NCI-H526 treated with DMSO at 0.1 percent for 48 hours (cell line): ENCODE measurements at regions not wholly inside any gene's neighbourhood (a gene's known extent, or its start where the extent isn't known, plus 50 kb on each side); places are given as distances from the start of the nearest gene placed in this dataset.
"Not testable (repeated sequence)": the region's sequence is repeated elsewhere in the genome, so short reads cannot be mapped to it uniquely, and the experiment has no call there.

Experiments
- DNase-seq: peaks from one replicate; lab custom pipeline; 2025; lab: John Stamatoyannopoulos, UW

DNA sequence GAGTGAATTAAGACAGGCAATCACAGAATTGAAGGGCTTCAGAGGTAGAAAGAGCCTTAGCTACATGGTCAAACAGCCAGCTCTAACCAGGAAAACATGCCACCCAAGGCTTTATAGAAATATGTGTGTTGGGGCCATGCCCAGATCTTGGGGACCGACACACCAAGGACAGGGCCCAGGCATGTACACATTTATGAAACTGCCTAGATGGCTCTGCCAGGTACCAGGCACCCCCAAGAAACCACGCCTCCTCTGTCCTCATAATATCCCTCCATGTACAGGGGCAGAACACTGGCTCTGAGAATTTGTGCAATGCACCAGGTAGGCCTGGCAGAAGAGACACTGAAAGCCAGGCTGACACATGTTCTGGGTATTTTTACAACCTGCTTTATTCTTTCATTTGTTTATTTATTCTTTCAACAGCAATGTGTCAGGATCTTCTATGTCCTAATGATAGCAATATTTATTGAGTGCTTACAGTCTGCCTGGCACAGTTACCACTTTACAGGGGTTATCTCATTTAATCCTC lies 137.9 kb upstream of the LSM14A start:
- no peak for DNase-seq

DNA sequence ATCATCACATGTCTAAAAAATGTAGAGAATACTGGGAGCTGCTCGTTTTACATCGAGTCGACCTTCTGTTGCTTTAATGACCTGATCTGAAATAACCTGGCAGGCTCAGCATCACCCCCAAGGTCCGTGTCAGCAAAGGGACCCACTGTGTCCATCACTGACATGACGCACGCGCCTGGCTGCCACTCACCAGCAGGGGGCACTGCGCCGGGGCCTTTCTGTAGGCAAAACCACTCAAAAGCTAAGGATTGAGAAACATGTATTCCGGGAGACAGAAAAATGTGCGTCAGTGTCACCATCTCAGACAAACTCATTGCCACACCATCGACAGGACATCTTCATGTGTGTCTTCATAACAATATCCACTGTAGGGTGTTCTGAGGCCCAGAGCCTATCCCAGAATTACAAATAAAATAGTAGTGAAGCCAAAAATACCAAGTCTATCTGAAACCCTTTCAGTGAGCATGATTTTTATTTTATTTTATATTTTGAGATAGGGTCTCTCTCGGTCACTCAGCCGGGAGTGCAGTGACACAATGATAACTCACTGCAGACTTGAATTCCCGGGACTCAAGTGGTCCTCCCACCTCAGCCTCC lies 130.3 kb upstream of the LSM14A start:
- no peak for DNase-seq

DNA sequence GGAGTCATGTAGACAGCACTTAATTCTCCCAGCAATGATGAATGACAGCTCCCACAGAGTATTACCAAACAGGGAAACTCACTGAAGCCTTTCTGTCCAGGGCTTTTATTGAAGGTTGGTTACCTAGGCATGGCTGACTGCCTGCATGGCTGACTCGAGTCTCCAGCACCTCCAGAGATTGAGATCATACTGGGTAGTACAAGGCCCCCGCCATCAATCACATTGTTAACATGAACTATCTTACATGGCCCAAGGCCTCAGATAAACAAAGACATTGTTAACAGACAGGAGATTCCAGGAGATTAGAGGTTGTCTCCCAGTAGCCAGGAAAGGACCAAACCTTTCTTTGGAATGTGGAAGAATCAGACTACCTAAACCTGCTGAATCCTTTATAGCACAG lies 128.3 kb upstream of the LSM14A start:
- DNase-seq: no peak

DNA sequence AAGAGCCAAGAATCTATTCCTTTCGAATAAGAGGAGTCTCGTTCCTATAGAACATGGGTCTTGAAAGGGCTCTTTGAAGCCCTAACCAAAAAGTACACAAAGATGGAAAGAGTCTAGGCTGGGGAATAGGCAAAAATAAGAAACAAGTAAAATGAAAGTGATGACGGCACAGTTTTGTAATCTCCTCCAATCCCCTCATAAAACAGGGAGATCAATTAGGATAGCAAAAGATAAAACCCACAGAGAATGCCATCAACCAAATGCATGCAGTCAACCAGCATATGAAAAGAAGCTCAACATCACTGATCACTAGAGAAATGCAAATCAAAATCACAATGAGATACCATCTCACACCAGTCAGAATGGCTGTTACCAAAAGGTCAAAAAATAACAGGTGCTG lies 122.4 kb upstream of the LSM14A start:
- DNase-seq: no peak

DNA sequence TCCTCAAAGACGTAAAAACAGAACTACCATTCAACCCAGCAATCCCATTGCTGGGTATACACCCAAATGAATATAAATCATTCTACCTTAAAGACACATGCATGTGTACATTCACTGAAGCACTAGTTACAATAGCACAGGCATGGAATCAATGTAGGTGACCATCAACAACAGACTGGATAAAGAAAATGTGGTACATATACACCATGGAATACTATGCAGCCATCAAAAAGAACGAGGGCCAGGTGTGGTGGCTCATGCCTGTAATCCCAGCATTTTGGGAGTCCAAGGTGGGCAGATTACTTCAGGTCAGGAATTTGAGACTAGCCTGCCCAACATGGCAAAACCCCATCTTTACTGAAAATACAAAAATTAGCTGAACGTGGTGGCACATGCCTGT lies 121.9 kb upstream of the LSM14A start:
- DNase-seq: not testable (repeated sequence)

DNA sequence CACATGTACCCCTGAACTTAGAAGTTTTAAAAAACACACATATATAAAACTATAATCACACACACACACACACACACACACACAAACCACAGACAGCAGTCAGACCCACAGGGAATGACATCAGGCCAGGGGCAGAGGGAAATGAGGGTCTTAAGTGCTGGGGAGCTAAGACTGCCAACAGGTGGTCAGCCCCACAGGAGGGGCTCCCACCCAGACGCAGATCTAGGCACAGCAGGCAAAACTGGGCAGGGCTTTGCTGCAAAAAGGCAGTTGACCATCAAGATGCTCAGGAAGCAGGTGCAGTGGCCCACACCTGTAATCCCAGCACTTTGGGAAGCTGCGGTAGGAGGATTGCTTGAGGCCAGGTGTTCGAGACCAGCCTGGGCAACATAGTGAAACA lies 121.0 kb upstream of the LSM14A start:
- no peak for DNase-seq

DNA sequence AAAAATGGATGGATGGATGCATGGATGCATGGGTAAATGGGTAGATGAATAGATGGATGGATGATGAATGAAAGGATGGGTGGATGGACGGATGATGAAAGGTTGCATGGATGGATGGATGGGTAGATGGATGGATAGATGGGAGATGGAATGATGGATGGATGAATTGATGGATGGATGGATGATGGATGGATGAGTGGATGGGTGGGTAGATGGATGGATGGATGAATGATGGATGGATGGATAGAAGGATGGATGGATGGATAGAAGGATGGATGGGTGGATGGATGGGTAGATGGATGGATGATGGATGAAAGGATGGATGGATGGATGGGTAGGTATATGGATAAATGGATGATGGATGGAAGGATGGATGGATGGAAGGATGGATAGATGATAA lies 115.1 kb upstream of the LSM14A start:
- DNase-seq: no peak

DNA sequence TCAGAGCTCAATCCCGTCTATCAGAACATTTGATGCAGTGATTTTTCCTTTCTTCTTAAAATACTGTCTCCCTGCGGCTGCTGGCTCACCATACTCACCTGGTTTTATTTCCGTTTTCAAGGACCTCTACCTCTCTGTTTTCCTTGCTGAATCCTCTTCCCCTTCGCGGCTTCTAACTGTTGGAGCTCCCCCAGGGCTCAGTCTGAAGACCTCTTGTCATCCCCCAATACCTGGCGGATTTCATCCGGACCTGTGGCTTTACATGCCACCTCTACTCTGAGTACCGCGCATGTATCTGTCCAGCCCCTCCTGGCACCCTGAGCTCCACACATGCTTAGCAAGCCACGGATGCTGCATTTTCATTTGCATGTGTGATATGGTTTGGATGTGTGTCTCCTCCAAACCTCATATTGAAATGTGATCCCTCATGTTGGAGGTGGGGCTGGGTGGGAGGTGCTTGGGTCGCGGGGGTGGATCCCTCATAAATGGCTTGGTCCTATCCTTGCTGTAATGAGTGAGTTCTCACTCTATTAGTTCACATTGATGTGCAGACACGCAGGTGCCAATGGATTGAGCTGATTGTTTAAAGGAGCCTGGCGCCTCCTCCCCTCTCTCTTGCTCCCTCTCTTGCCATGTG lies 106.2 kb upstream of the LSM14A start:
- peak; percentile 39 for DNase-seq

DNA sequence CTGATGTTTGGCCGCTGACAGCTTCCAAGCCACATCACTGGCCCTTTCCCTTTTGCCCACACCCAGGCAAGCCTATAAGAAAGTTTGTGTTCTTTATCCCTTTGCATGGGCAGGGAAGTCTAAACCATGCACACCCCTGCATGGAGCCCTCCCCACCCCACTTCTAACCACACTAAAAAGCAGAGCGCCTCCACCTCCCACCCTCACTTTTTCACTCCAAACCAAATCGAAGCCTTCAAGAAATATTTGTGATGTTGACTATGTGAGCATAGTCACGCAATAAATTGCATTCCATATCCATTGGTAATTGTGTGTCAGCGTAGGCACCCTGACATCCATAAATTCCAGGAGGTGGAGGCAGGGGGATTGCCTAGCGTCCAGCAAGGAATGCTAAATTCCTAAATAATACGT lies 104.4 kb upstream of the LSM14A start:
- no peak for DNase-seq

DNA sequence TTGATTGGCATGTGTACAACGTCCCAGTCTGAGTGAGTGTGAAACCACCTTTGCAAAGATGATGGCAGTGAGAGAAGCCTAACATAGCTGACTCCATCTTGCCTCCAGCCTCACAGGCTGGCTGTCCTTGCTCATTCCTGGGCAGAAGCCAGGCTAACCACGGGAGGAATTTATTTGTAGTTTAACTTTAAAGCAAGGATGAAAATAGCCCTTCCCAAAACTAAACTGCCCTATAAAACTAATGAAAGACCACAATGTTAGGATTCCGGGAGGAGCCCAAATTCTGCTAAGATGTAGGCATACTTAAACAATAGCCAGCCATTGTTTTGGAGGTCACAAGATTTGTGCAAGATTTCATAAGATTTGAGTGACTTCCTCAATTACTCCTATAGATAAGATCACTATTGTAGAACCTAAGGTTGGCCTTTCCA lies 96.6 kb upstream of the LSM14A start:
- DNase-seq: no peak

DNA sequence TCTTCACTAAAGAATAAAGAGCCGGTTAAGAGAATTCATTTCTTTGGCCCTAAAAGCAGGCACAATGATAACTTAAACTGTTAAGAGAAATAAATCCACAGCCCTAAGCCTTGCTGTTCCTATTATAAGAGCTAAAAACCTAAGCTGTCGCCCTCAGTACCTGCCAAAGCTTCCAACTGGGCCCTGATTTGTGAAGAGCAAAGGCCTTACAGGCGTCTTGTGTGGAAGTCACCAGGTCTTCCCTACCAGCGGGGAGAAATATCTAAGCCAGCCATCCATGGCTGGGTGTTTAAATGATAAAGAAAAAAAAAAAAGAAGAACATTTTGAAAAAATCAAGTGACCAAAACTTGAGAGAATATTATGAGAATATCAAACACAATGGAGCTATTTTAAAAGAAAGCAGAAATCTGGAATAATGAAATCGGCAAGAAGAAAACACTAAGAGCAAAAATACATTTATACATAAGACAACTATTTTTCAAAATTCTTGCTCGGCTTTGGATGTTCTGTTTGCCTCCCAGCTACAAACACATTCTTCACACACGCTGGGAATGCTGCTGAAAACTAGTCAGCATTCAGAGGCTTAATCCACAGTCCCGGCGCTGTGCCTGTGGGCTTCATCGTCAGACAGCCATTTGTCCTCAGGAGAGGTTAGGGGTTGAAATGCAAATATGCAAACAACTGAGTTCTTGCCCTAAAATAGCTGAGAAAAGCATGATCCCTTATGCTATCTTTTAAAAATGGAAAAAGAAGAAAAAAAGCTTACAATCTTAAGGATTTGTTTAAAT lies 89.8 kb upstream of the LSM14A start:
- DNase-seq: no peak

DNA sequence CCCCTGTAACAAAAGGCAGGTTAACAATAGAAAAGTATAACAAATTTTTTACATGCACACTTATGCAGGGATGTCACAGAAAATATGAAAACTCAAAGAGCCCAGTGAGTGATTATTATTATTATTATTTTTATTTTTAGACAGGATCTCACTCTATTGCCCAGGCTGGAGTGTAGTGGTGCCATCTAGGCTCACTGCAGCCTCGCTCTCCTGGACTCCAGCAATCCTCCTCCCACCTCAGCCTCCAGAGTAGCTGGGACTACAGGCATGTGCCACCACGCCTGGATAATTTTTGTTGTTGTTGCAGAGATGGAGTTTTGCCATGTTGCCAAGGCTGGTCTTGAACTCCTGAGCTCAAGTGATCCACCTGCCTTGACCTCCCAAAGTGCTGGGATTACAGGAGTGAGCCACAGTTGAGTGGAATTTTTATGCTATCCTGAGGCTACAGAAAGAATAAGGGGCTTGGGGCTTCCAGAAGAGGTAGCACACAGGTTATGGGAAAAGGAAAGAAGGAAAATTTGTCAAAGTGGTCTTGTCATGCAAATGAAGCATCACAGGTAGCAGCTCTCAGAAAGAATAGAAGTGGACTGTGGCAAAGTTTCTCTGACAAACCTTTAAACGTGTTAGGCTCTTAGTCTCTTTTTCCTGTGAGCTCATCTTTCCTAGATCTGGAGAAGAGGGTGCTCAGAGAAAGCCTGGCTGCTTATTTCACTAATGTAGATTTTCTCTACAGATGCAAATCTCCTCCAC lies 87.7 kb upstream of the LSM14A start:
- no peak for DNase-seq

DNA sequence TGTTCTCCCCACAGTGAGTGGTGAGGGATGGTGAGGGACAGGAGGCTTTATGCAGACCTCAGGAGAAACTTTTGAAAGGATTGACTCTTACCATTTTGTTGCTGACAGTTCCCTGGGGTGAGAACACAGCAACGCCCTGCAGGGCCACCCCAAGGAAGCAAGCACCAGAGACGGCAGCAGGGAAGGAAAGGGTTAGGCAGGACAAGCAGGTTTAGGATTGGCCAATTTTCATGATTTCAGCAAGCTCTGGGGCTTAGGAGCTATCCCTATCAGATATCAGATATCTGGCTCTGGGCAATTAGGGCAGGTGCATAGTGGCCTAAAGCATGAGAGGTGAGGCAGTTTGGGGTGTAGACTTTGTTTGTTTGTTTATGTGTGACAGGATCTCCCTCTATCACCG lies 87.0 kb upstream of the LSM14A start:
- DNase-seq: no peak

DNA sequence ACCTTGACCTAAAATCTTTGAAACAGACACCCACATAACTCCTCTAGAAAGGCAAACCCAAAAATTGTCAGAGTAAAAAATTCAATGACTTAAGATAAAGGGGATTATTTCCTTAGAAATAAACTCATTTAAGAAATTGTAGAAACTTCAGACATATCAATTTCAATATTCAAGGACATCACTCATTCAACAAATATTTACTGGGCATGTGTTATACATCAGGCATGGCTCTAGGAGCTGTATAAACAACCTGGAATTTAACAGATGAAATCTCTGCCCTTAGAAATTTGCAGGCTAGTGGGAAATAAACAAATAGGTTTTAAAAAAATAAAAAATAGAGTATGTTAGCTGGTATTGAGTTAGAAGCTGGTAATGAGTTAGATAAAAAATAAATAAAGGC lies 84.0 kb upstream of the LSM14A start:
- DNase-seq: no peak

DNA sequence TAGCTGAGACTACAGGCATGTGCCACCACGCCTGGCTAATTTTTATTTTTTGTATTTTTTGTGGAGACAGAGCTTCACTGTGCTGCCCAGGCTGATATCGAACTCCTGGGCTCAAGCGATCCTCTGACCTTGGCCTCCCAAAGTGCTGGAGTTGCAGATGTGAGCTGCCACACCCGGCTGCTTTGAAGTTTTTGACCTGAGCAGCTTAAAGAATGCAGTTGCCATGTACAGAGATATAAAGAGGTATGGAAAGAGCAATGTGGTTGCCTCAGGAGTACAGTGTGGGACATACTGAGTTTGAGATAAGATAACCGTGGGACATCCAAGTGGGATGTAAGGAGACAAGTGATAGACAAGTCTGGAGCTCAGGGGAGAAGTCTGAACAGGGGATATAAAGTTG lies 82.7 kb upstream of the LSM14A start:
- DNase-seq: no peak

DNA sequence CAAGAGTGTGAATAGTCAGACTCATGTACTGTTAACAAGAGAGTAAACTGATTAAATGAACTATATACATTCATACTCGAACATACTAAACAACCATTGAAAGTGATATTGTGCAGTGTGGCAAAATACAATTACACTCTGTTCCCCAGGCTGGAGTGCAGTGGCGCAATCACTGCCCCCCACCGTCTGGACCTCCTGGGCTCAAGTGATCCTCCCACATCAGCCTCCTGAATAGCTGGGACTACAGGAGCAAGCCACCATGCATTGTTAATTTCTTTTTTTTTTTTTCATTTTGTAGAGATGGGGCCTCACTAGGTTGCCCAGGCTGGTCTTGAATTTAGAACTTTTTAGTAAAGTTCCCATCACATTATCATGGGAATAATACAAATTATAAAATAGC lies 77.3 kb upstream of the LSM14A start:
- no peak for DNase-seq

DNA sequence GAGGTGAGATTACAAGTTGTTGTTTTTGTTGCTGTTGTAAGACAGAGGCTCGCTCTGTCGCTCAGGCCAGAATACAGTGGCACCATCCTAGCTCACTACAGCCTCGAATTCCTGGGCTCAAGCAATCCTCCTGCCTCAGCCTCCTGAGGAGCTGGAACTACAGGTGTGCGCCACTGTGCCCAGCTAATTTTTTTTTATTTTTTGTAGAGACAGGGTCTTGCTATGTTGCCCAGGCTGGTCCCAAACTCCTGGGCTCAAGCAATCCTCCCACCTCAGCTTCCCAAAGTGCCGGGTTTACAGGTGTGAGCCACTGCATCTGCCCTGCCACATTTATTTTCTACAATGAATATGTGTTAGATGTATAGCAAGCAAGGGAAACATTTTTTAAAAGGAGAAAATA lies 76.9 kb upstream of the LSM14A start:
- DNase-seq: not testable (repeated sequence)

DNA sequence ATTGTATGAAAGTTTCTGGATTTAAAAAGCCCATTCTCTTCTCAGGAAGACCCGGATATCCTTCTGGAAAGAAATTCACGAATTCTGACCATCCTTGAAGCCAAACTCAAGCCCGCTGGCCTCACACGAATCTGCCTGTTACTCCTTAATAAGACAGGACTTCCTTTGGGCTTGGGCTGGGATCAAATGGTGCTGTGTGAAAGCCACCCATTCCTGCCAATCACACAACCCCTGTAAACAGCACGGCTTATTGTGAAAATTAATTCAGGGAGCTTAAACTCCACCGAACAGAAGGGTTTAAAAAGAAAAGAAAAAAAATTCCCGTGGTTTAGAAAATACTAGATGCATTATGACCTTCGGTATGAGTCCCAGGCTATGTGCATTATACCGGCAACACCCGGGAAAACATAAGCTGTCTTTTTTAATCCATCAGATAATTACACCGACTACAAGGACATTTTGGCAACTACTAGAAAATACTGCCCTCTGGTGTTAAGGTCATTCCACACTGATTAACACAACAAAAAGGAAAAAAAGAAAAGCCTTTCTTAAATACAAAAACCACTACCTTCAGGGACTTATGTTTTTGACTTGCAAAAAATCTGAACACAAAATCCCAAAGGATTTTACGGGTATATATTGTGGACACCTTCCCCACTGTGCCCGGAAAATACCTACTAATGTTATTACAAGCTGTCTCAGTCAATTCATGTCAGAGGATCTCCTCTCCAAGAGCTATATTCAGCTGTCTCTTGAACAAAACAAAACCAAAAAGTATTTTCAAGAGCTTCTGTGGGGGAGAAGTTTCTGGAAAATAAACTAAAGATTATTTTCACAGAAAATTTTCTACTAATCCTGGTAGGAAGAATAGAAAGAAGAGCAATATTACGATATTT lies 76.0 kb upstream of the LSM14A start:
- peak; percentile 73 for DNase-seq

DNA sequence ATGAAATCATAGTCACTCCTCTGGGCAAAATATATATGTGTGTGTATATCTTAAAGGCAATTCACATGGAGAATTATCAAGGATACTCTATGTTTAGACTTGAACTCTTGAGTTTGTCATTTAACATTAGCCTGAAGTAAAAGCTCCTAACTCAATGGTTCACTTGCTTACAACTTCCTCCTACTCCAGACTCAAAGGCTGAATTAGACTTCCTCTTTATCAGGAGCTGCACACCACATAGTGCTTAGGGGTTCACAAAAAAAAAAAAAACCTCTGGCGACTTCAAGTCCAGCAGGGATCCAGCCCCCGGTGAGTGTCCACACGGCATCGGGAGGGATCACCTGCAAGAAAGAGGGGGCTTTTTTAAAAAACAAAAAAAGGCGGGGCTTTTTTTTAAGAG lies 68.2 kb upstream of the LSM14A start:
- DNase-seq: no peak

DNA sequence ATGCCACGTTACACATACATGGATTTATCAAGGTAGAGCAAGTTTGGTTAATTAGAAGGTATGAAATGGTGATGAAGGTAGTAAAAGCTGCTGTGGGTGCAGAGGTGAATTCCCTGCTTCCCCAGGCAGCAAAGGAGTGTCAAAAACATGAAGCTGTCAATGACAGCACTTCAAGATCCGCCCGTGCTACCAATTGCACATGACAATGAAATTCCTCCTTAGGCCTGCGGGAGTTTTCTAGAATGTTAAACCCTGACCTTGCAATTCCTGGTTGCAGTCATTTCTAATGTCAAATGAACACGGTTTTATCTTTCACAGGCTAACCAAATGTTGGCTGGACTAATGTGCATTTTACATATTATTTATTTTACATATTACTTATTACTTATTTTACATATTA lies 67.7 kb upstream of the LSM14A start:
- DNase-seq: no peak

DNA sequence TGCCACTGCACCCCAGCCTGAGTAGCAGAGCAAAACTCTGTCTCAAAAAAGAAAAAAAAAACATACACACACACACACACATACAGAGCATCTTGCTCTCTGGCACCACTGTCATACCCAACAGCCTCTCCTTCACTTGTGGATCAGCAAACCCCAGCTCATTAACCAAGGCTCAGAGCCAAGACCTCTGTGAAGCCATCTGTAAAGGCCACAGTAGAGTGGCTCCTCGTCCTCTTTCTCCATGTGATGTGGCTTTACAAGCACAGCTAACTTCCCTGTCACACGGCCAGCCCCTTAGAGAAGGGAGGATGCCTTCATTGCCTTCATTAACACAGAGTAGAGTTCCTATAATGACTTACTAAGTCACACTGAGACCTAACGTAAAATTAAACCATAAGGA lies 62.7 kb upstream of the LSM14A start:
- DNase-seq: no peak
